SK-N-MC (cell line): ENCODE measurements at regions not wholly inside any gene's neighbourhood (a gene's known extent, or its start where the extent isn't known, plus 50 kb on each side); places are given as distances from the start of the nearest gene placed in this dataset.

ENCODE experiments used
- EZH2 ChIP-seq: fragments of 200-600 bp; sonication (generic); IDR thresholded peaks from one replicate; pipeline ENCODE4 v1.6.1; 2017; ENCODE audit warnings: antibody characterized with exemption
- POLR2AphosphoS5 ChIP-seq: IDR thresholded peaks from 2 replicates; pipeline ENCODE4 v1.6.1; 2012; ENCODE audit warnings: mild to moderate bottlenecking, low read depth, low read length, borderline replicate concordance

DNA sequence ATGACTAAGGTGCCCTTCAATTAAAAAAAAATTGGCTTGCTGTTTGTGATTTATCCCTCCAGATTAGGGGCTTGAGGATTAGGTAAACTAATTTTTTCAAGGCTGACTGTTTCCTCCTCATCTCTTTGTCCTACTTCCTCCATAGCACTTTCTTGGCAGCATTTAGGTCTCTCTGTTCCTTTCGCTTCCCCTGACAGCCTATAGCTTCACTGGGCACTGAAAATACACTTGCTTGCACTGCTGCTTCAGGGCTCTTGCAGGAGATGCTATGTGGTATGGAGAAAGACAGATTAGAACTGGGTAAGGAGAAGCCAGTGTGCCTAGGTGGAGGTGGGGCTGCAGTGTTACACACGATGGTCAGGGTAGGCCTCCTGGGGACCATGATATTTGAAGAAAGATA lies 112.3 kb upstream of the SFRP2 start:
- TF ChIP-seq POLR2AphosphoS5: no peak
- no peak for TF ChIP-seq EZH2
